ENCODE measurements at regions not wholly inside any gene's neighbourhood (a gene's known extent, or its start where the extent isn't known, plus 50 kb on each side); places are given as distances from the start of the nearest gene placed in this dataset.

DNA sequence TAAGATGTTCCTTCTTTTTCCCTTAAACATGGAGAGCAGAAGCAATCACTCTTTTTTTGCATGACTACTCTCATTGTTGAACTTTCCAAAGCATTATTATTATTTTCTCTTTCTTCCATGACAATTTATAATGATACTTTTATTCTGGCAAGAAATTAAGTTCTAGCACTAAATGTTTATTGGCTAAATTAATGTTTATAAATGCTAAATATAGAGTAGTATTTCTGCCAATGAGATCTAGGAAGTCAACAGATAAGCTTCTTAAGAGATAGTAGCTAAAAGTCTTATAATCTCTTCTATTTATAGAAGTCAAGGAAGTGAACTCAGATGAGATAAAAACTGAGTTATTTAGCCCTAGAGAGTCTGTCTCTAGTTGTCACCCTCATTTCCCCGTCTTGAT is 920.1 kb downstream of the KCNJ2 start:
- Histone ChIP-seq H3K4me3 (ENCODE audit: control extremely low read depth in 1 of 5, extremely low read depth in 1 of 5, insufficient read depth in 1 of 5, low read depth in 2 of 5, low read length in 4 of 5) (no peak overlapping the region), H2AFZ (ENCODE audit: insufficient read depth, low read depth, low read length, poor library complexity, severe bottlenecking) (no peak overlapping the region), H3K4me1 (ENCODE audit: control insufficient read depth in 2 of 2, insufficient read depth in 2 of 2, low read length in 2 of 2) (no peaks in the 10 kb centered on the region), H3K9ac (ENCODE audit: low read length) (no peak overlapping the region), H3K27ac (ENCODE audit: low read length in 2 of 2) (no peak overlapping the region), H3K27me3 (replicated peaks in 1 of 4; ENCODE audit: control extremely low read depth in 1 of 4, control insufficient read depth in 3 of 4, insufficient read depth in 4 of 4, low read length in 3 of 4) (no peaks in the 10 kb centered on the region), H4K20me1 (ENCODE audit: control insufficient read depth, insufficient read depth, low read length, poor library complexity, severe bottlenecking) (no peaks in the 10 kb centered on the region), H3K36me3 (replicated peaks in 1 of 2; ENCODE audit: control extremely low read depth in 1 of 2, control insufficient read depth in 1 of 2, extremely low read depth in 1 of 2, insufficient read depth in 2 of 2, low read length in 1 of 2) (no peaks in the 10 kb centered on the region), H3K4me2 (replicated peaks; ENCODE audit: low read depth, low read length, poor library complexity, severe bottlenecking) (no peak overlapping the region), H3K79me2 (ENCODE audit: control insufficient read depth, insufficient read depth, low read length) (no peaks in the 10 kb centered on the region), H3K9me3 (ENCODE audit: control extremely low read depth in 1 of 3, control insufficient read depth in 2 of 3, insufficient read depth in 1 of 3, low read length in 2 of 3) (no peaks in the 10 kb centered on the region)
- no peaks in the 10 kb centered on the region for H3K27me3 Mint-ChIP-seq
- no peak for ATAC-seq (ENCODE audit: low read depth)
- H3K27ac Mint-ChIP-seq = no peak overlapping the region
- POLR2A ChIA-PET = no interaction called here
- H3K9me3 Mint-ChIP-seq (ENCODE audit: insufficient read depth) = no peaks in the 10 kb centered on the region
- no peak for DNase-seq
- H3K4me1 Mint-ChIP-seq = no peaks in the 10 kb centered on the region
- no peak for TF ChIP-seq EZH2 (IDR thresholded peaks at IDR 0.05; ENCODE audit: borderline replicate concordance, insufficient read depth, low read depth, low read length, poor library complexity, severe bottlenecking)
- TF ChIP-seq, protein P1, sequence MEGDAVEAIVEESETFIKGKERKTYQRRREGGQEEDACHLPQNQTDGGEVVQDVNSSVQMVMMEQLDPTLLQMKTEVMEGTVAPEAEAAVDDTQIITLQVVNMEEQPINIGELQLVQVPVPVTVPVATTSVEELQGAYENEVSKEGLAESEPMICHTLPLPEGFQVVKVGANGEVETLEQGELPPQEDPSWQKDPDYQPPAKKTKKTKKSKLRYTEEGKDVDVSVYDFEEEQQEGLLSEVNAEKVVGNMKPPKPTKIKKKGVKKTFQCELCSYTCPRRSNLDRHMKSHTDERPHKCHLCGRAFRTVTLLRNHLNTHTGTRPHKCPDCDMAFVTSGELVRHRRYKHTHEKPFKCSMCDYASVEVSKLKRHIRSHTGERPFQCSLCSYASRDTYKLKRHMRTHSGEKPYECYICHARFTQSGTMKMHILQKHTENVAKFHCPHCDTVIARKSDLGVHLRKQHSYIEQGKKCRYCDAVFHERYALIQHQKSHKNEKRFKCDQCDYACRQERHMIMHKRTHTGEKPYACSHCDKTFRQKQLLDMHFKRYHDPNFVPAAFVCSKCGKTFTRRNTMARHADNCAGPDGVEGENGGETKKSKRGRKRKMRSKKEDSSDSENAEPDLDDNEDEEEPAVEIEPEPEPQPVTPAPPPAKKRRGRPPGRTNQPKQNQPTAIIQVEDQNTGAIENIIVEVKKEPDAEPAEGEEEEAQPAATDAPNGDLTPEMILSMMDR (IDR thresholded peaks at IDR 0.05) = no peak
- intact Hi-C loops (cut with micrococcal nuclease) = no loop called here
- WGBS (ENCODE audit: insufficient coverage) = no CpG with 5 or more reads among the region's 1 CpG
- no peak overlapping the region for H3K4me3 Mint-ChIP-seq
- CTCF ChIA-PET = no interaction called here

DNA sequence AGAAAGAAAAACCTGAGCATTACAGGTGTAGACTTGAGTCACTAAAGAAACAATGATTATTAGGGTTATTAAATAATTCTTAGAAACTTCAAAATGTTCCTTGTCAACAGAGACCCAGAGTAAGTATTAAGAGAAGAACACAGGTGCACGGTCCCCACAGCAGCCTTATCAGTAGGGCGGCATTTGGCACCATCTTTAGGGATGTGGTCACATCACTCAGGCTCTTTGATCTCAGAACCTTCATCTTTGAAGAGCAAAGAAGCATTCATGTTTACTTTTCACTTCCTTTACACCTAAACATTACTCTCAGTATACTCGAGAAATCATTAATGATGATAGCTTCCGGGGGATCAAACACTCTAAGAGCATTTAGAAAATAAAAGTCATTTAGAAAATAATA is 928.7 kb downstream of the KCNJ2 start:
- H3K79me2 ChIP-seq (ENCODE audit: control insufficient read depth, insufficient read depth, low read length) = no peaks in the 10 kb centered on the region
- ATAC-seq (ENCODE audit: low read depth) (no peak), DNase-seq (no peak)
- H2AFZ ChIP-seq (ENCODE audit: insufficient read depth, low read depth, low read length, poor library complexity, severe bottlenecking) = no peak overlapping the region
- H3K4me3 Mint-ChIP-seq = no peak overlapping the region
- no peaks in the 10 kb centered on the region for H3K9me3 ChIP-seq (ENCODE audit: control extremely low read depth in 1 of 3, control insufficient read depth in 2 of 3, insufficient read depth in 1 of 3, low read length in 2 of 3)
- TF ChIP-seq, protein P1 (IDR thresholded peaks at IDR 0.05) = no peak
- no peak for TF ChIP-seq EZH2 (IDR thresholded peaks at IDR 0.05; ENCODE audit: borderline replicate concordance, insufficient read depth, low read depth, low read length, poor library complexity, severe bottlenecking)
- CTCF ChIA-PET = no interaction called here
- H3K36me3 ChIP-seq (replicated peaks in 1 of 2; ENCODE audit: control extremely low read depth in 1 of 2, control insufficient read depth in 1 of 2, extremely low read depth in 1 of 2, insufficient read depth in 2 of 2, low read length in 1 of 2) = no peaks in the 10 kb centered on the region
- no peaks in the 10 kb centered on the region for H3K27me3 Mint-ChIP-seq
- intact Hi-C loops (cut with micrococcal nuclease) = no loop called here
- no peaks in the 10 kb centered on the region for H3K4me1 ChIP-seq (ENCODE audit: control insufficient read depth in 2 of 2, insufficient read depth in 2 of 2, low read length in 2 of 2)
- H3K9me3 Mint-ChIP-seq (ENCODE audit: insufficient read depth) = peaks cover 7% of the 10 kb centered on the region
- no peak overlapping the region for H3K9ac ChIP-seq (ENCODE audit: low read length)
- POLR2A ChIA-PET = no interaction called here
- H3K4me3 ChIP-seq (ENCODE audit: control extremely low read depth in 1 of 5, extremely low read depth in 1 of 5, insufficient read depth in 1 of 5, low read depth in 2 of 5, low read length in 4 of 5) = no peak overlapping the region
- no peak overlapping the region for H3K27ac ChIP-seq (ENCODE audit: low read length in 2 of 2)
- no peak overlapping the region for H3K27ac Mint-ChIP-seq
- no peaks in the 10 kb centered on the region for H3K27me3 ChIP-seq (replicated peaks in 1 of 4; ENCODE audit: control extremely low read depth in 1 of 4, control insufficient read depth in 3 of 4, insufficient read depth in 4 of 4, low read length in 3 of 4)
- H3K4me1 Mint-ChIP-seq = no peaks in the 10 kb centered on the region
- H3K4me2 ChIP-seq (replicated peaks; ENCODE audit: low read depth, low read length, poor library complexity, severe bottlenecking) = no peak overlapping the region
- no peaks in the 10 kb centered on the region for H4K20me1 ChIP-seq (ENCODE audit: control insufficient read depth, insufficient read depth, low read length, poor library complexity, severe bottlenecking)
- 67% methylated on average over 1 of the region's 4 CpGs for WGBS (ENCODE audit: insufficient coverage)

All from B cell (primary cell).